Small intestine (tissue), 7 donors: ENCODE measurements at regions not wholly inside any gene's neighbourhood (a gene's known extent, or its start where the extent isn't known, plus 50 kb on each side); places are given as distances from the start of the nearest gene placed in this dataset.
"Not testable (repeated sequence)": the region's sequence is repeated elsewhere in the genome, so short reads cannot be mapped to it uniquely, and the experiment has no call there.

Experiments
- DNase-seq, 2 donors: peaks; one replicate each; pipeline versions ENCODE4 v3.0.0 to v3.0.0-alpha.2; 2013
- FAIRE-seq: peaks from 2 replicates; lab custom pipeline; 2012; peaks lifted over from hg19 to GRCh38; lab: Jason Lieb, UNC
- H3K27ac ChIP-seq, 3 donors: one replicate each; pipeline ENCODE4 v1.5.1; 2013; ENCODE audit warnings: low read length in 2 of 3, mild to moderate bottlenecking in 2 of 3, control low read depth in 1 of 3, inconsistent platforms in 1 of 3, low read depth in 1 of 3, moderate library complexity in 1 of 3
- H3K27me3 ChIP-seq, 3 donors: one replicate each; pipeline ENCODE4 v1.6.1; 2013; ENCODE audit warnings: low read length in 3 of 3, inconsistent platforms in 1 of 3; ENCODE audit not compliant: control insufficient read depth in 3 of 3, insufficient read depth in 3 of 3
- H3K36me3 ChIP-seq, 3 donors: one replicate each; pipeline ENCODE4 v1.6.1; 2013; ENCODE audit warnings: low read length in 3 of 3, inconsistent platforms in 1 of 3, low read depth in 1 of 3, mild to moderate bottlenecking in 1 of 3, moderate library complexity in 1 of 3; ENCODE audit not compliant: control insufficient read depth in 3 of 3, insufficient read depth in 2 of 3
- H3K4me1 ChIP-seq, 3 donors: one replicate each; pipeline ENCODE4 v1.6.1; 2013; ENCODE audit warnings: low read length in 2 of 3, inconsistent platforms in 1 of 3, low read depth in 1 of 3, mild to moderate bottlenecking in 1 of 3, moderate library complexity in 1 of 3; ENCODE audit not compliant: control insufficient read depth in 3 of 3, insufficient read depth in 2 of 3
- H3K4me3 ChIP-seq, 3 donors: one replicate each; pipeline ENCODE4 v1.5.1; 2013; ENCODE audit warnings: low read length in 3 of 3, control low read depth in 1 of 3, inconsistent platforms in 1 of 3, low read depth in 1 of 3, mild to moderate bottlenecking in 1 of 3, moderate library complexity in 1 of 3
- H3K9me3 ChIP-seq, 2 donors: one replicate each; pipeline ENCODE4 v1.6.1; 2013; ENCODE audit warnings: low read depth in 1 of 2, low read length in 1 of 2; ENCODE audit not compliant: control insufficient read depth in 2 of 2, insufficient read depth in 1 of 2
- WGBS, 3 donors: extraction: QIAGEN DNeasy Blood & Tissue Kit; methylation state at CpG; one replicate each; pipeline ENCODE4 v1.1.7; 2013; 5-methylcytosine and 5-hydroxymethylcytosine counted together
- donor health status: healthy with polysubstance abuse.
- donor health status: control.
- donor health status: control.
- donor health status: Bipolar disorder and iron deficiency.
- donor health status: healthy.

DNA sequence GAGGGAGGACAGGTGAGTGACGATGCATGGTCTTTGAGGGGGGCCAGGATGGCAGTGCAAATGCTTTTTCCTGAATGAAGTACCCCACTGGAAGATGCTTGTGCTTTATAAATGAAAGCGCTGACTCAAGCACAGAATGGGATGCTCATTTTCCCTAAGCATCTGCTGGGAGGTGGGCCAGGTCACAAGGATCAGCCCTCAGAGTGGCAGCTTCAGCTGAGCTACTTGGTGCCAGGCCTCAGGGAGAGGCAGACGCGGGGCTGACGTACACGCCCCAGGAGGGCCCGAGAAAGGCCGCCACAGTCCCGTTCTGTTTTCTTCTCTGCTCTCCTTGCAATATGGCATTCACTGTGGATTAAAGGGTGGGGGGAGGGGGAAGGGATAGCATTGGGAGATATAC, 1535.8 kb downstream of the TSPY10 start:
- 71 to 84% methylated on average over 3 to 9 of the region's 9 CpGs; no CpG with 5 or more reads in 1 of the 3 donors for WGBS, 3 donors
- Histone ChIP-seq H3K27me3 (no peaks in the 10 kb centered on the region), H3K36me3 (no peaks in the 10 kb centered on the region), H3K9me3 (no peaks in the 10 kb centered on the region), H3K4me3 (no peak overlapping the region), H3K4me1 (no peaks in the 10 kb centered on the region), H3K27ac (no peak overlapping the region)
- FAIRE-seq = no peak
- no peak for DNase-seq

DNA sequence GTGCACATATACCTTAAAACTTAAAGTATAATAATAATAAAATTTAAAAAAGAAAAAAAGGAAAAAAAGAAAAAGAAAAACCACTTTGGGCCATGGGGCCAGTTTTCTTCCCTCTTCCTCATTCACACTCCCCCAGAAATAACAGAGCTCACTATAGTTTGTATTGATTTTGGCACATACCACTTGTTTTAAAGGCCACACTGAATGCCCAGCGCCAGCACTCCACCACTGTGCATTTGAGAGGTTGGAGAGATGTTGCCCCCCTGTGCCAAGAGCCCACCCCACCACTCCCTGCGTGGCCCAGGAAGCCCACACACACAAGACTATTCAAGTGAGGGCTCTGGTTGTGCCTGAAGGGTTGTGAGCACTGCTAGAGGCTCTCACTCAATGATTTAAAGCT, 1536.3 kb downstream of the TSPY10 start:
- no peaks in the 10 kb centered on the region for H3K36me3 ChIP-seq
- no peak for FAIRE-seq
- WGBS, 3 donors = 28 to 44% methylated on average over 2 of the region's 2 CpGs; no CpG with 5 or more reads in 1 of the 3 donors
- H3K27me3 ChIP-seq = no peaks in the 10 kb centered on the region
- no peak overlapping the region for H3K4me3 ChIP-seq
- DNase-seq = no peak
- H3K27ac ChIP-seq = no peak overlapping the region
- H3K4me1 ChIP-seq = no peaks in the 10 kb centered on the region
- H3K9me3 ChIP-seq = no peaks in the 10 kb centered on the region

- no peaks in the 10 kb centered on the region for H3K9me3 ChIP-seq
- no peak for FAIRE-seq
- DNase-seq = no peak
- H3K4me3 ChIP-seq = no peak overlapping the region
- no peak overlapping the region for H3K27ac ChIP-seq
- H3K4me1 ChIP-seq = no peaks in the 10 kb centered on the region
- no peaks in the 10 kb centered on the region for H3K27me3 ChIP-seq
- no peaks in the 10 kb centered on the region for H3K36me3 ChIP-seq
- 17 to 29% methylated on average over 1 of the region's 1 CpG; no CpG with 5 or more reads in 1 of the 3 donors for WGBS, 3 donors
Observed at GRCh38 chrY:11064376-11064775, 1536.7 kb downstream of the TSPY10 start.

DNA sequence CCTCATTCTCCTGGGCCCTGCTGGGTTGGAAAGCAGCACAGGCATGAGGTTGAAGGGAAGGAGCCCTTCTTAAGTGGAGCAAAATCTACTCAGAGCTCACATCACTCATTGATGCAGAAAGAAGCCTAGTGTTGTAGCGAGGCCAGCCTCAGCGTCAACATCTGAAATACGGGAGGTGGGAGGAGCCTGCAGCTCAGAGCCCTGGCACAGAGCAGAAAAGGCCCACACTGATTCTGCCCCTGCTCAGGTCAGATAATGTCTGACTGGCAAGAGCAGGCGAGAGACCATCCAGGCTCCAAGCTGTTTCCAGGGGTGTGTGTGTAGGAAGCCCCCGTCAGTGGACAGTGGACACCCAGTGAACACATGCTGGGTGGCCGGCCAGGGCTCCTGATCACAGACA, 1541.6 kb downstream of the TSPY10 start:
- FAIRE-seq = no peak
- H3K4me3 ChIP-seq = no peak overlapping the region
- 92 to 100% methylated on average over 3 to 6 of the region's 6 CpGs; no CpG with 5 or more reads in 1 of the 3 donors for WGBS, 3 donors
- no peaks in the 10 kb centered on the region for H3K9me3 ChIP-seq
- H3K36me3 ChIP-seq = no peaks in the 10 kb centered on the region
- H3K27ac ChIP-seq = no peak overlapping the region
- no peaks in the 10 kb centered on the region for H3K27me3 ChIP-seq
- DNase-seq = no peak
- H3K4me1 ChIP-seq = no peaks in the 10 kb centered on the region

- Histone ChIP-seq H3K27ac (no peak overlapping the region), H3K4me1 (no peaks in the 10 kb centered on the region), H3K27me3 (no peaks in the 10 kb centered on the region), H3K4me3 (no peak overlapping the region), H3K36me3 (no peaks in the 10 kb centered on the region), H3K9me3 (no peaks in the 10 kb centered on the region)
- FAIRE-seq (no peak), DNase-seq (no peak)
- WGBS, 3 donors = 77 to 87% methylated on average over 15 to 17 of the region's 17 CpGs; no CpG with 5 or more reads in 1 of the 3 donors
Observed at GRCh38 chrY:11070250-11071113, 1542.8 kb downstream of the TSPY10 start.

DNA sequence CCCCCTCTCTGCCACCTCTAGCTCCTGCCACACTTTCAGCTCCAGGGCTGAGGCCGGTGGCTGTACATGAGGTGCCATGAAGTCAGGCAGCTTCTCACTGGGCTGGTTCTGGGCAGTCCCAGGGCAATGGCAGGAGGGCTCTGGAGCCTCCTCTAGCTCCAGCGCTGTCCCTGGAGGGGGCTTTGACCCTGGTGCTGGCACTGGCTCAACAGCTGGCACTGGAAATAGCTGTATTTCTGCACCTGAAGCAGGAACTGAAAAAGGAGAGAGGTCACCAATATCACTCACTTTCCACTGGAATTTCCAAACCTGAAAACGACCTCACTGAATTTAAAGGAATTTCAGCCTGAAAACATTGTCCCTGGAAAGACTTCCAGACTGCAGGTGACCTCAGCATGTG, 1558.1 kb downstream of the TSPY10 start:
- WGBS, 3 donors = 41 to 53% (median 52%) methylated on average over 1 to 3 of the region's 3 CpGs
- DNase-seq, H3K4me3 ChIP-seq, H3K4me1 ChIP-seq, H3K27me3 ChIP-seq, H3K36me3 ChIP-seq, H3K9me3 ChIP-seq, H3K27ac ChIP-seq, FAIRE-seq: not testable (repeated sequence)

- not testable (repeated sequence) for FAIRE-seq
- 70 to 72% (median 71%) methylated on average over 11 to 17 of the region's 20 CpGs for WGBS, 3 donors
Observed at GRCh38 chrY:11097498-11097897, 1569.8 kb downstream of the TSPY10 start.

DNA sequence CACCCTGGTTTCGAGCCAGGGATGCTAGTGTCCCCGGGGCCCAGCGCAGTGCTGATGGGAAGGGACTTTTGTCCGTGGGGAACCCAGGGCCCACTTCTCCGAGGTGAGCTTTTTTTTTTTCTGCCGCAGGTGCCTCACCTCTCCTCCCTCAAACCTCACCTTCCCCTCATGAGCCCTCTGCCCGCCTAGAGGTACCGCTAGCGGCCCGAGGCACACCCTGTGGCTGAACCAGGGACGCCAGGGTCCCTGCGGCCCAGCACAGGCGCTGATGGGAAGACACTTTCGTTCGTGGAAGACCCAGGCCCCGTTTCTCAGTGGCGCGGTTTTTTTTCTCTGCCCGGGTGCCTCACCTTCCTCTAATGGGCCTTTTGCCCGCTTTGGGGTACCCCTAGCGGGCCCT, 1570.7 kb downstream of the TSPY10 start:
- FAIRE-seq = not testable (repeated sequence)
- 72 to 81% (median 76%) methylated on average over 12 to 21 of the region's 21 CpGs for WGBS, 3 donors

More at GRCh38 chrY:11097498-11097897, 1569.8 kb downstream of the TSPY10 start:
- H3K27ac ChIP-seq, DNase-seq, H3K27me3 ChIP-seq, H3K4me3 ChIP-seq, H3K36me3 ChIP-seq, H3K4me1 ChIP-seq: not testable (repeated sequence)
- H3K9me3 ChIP-seq = peaks cover 0 to 12% of the 10 kb centered on the region in 2 donors

More for the DNA sequence above, 1570.7 kb downstream of the TSPY10 start:
- not testable (repeated sequence) for H3K27me3 ChIP-seq, H3K27ac ChIP-seq, H3K36me3 ChIP-seq, H3K4me3 ChIP-seq, DNase-seq, H3K4me1 ChIP-seq
- H3K9me3 ChIP-seq = peaks cover 0 to 12% of the 10 kb centered on the region in 2 donors
